ENCODE measurements at regions not wholly inside any gene's neighbourhood (a gene's known extent, or its start where the extent isn't known, plus 50 kb on each side); places are given as distances from the start of the nearest gene placed in this dataset.

- TF ChIP-seq, protein P1, sequence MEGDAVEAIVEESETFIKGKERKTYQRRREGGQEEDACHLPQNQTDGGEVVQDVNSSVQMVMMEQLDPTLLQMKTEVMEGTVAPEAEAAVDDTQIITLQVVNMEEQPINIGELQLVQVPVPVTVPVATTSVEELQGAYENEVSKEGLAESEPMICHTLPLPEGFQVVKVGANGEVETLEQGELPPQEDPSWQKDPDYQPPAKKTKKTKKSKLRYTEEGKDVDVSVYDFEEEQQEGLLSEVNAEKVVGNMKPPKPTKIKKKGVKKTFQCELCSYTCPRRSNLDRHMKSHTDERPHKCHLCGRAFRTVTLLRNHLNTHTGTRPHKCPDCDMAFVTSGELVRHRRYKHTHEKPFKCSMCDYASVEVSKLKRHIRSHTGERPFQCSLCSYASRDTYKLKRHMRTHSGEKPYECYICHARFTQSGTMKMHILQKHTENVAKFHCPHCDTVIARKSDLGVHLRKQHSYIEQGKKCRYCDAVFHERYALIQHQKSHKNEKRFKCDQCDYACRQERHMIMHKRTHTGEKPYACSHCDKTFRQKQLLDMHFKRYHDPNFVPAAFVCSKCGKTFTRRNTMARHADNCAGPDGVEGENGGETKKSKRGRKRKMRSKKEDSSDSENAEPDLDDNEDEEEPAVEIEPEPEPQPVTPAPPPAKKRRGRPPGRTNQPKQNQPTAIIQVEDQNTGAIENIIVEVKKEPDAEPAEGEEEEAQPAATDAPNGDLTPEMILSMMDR (IDR thresholded peaks at IDR 0.05; ENCODE audit: unreplicated experiment in 3 of 3) = no peak
- Mint-ChIP-seq H3K4me3 (no peak overlapping the region), H3K27me3 (ENCODE audit: low read depth) (no peaks in the 10 kb centered on the region), H3K4me1 (no peaks in the 10 kb centered on the region), H3K36me3 (ENCODE audit: low read depth) (no peaks in the 10 kb centered on the region), H3K27ac (no peak overlapping the region), H3K9me3 (peaks cover 23% of the 10 kb centered on the region)
Observed at GRCh38 chr6:92521553-92521952, 897.8 kb downstream of the EPHA7 start.

DNA sequence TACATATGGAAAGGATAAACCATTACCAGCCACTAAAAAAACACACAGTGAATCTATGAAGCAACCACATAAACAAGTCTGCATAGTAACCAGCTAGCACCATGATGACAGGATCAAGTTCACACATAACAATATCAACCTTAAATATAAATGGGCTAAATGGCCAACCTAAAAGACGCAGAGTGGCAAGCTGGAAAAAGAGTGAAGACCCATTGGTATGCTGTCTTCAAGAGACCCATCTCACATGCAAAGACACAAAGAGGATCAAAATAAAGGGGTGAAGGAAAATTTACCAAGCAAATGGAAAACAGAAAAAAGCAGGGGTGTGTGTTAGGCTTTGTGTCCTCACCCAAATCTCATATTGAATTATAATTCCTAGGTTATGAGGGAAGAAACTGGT lies 909.2 kb downstream of the EPHA7 start:
- H3K4me3 Mint-ChIP-seq = no peak overlapping the region
- peaks cover 26% of the 10 kb centered on the region for H3K9me3 Mint-ChIP-seq
- TF ChIP-seq, protein P1 (IDR thresholded peaks at IDR 0.05; ENCODE audit: unreplicated experiment in 3 of 3) = no peak
- no peaks in the 10 kb centered on the region for H3K36me3 Mint-ChIP-seq (ENCODE audit: low read depth)
- H3K4me1 Mint-ChIP-seq = no peaks in the 10 kb centered on the region
- no peaks in the 10 kb centered on the region for H3K27me3 Mint-ChIP-seq (ENCODE audit: low read depth)
- no peak overlapping the region for H3K27ac Mint-ChIP-seq

DNA sequence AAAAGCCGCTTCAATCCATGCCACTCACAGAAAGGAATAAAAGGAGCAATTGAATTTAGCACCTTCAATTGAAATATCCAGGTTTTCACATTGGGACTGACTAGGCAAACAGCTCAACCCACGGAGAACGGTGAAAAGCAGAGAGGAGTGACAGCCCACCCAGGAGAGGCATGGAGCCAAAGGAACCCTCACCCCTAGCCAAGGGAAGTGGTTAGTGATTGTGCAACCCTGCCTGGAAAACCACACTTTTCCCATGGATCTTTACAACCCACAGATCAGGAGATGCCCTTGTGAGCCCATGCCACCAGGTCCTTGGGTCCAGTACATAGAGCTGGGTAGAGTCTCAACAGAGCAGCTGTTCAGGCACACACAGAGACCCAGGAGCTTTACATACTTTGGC lies 911.8 kb downstream of the EPHA7 start:
- no peak overlapping the region for H3K27ac Mint-ChIP-seq
- TF ChIP-seq, protein P1 (IDR thresholded peaks at IDR 0.05; ENCODE audit: unreplicated experiment in 3 of 3) = no peak
- H3K36me3 Mint-ChIP-seq (ENCODE audit: low read depth) = no peaks in the 10 kb centered on the region
- no peak overlapping the region for H3K4me3 Mint-ChIP-seq
- no peaks in the 10 kb centered on the region for H3K27me3 Mint-ChIP-seq (ENCODE audit: low read depth)
- H3K4me1 Mint-ChIP-seq = no peaks in the 10 kb centered on the region
- H3K9me3 Mint-ChIP-seq = peaks cover 20% of the 10 kb centered on the region

DNA sequence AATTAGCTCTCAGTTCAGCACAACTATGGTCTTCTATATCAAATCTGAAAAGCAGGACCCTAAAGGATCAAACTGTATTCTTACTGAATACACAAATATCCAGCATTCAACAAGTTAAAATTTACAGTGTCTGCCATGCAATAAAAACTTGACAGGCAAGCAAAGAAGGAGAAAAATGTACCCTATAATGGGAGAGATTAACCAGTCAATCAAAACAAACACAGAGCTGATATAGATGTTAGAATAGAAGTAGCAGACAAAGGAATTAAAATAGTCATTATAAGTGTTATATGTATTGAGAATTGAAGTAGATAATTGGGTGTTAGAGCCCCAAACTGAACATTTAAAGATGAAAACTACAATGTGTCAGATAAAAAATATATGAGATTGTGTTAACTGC lies 914.9 kb downstream of the EPHA7 start:
- H3K4me3 Mint-ChIP-seq = no peak overlapping the region
- no peaks in the 10 kb centered on the region for H3K4me1 Mint-ChIP-seq

GRCh38 chr6:92497281-92497680 lies 922.1 kb downstream of the EPHA7 start:
- H3K27me3 Mint-ChIP-seq (ENCODE audit: low read depth) = no peaks in the 10 kb centered on the region
- no peaks in the 10 kb centered on the region for H3K36me3 Mint-ChIP-seq (ENCODE audit: low read depth)
- no peaks in the 10 kb centered on the region for H3K9me3 Mint-ChIP-seq
- no peaks in the 10 kb centered on the region for H3K4me1 Mint-ChIP-seq
- TF ChIP-seq, protein P1 (IDR thresholded peaks at IDR 0.05; ENCODE audit: unreplicated experiment in 3 of 3) = no peak
- H3K27ac Mint-ChIP-seq = no peak overlapping the region
- no peak overlapping the region for H3K4me3 Mint-ChIP-seq

More for the DNA sequence above, 914.9 kb downstream of the EPHA7 start:
- no peaks in the 10 kb centered on the region for H3K27me3 Mint-ChIP-seq (ENCODE audit: low read depth)
- no peaks in the 10 kb centered on the region for H3K36me3 Mint-ChIP-seq (ENCODE audit: low read depth)
- peaks cover 6% of the 10 kb centered on the region for H3K9me3 Mint-ChIP-seq
- TF ChIP-seq, protein P1 (IDR thresholded peaks at IDR 0.05; ENCODE audit: unreplicated experiment in 3 of 3) = no peak
- no peak overlapping the region for H3K27ac Mint-ChIP-seq

- no peak overlapping the region for H3K27ac Mint-ChIP-seq
- TF ChIP-seq, protein P1 (IDR thresholded peaks at IDR 0.05; ENCODE audit: unreplicated experiment in 3 of 3) = no peak
- no peak overlapping the region for H3K4me3 Mint-ChIP-seq
- H3K36me3 Mint-ChIP-seq (ENCODE audit: low read depth) = no peaks in the 10 kb centered on the region
- H3K27me3 Mint-ChIP-seq (ENCODE audit: low read depth) = no peaks in the 10 kb centered on the region
- no peaks in the 10 kb centered on the region for H3K4me1 Mint-ChIP-seq
- no peaks in the 10 kb centered on the region for H3K9me3 Mint-ChIP-seq
Observed at GRCh38 chr6:92496527-92496926, 922.8 kb downstream of the EPHA7 start.

Measured in nephron (organoid).